HAP-1 (cell line): ENCODE measurements at regions not wholly inside any gene's neighbourhood (a gene's known extent, or its start where the extent isn't known, plus 50 kb on each side); places are given as distances from the start of the nearest gene placed in this dataset.

Source experiments
- DNase-seq, 2 experiments: peaks; one replicate each; pipeline ENCODE4 v3.0.0-alpha.2; 2016 to 2020; ENCODE audit warnings: low spot score in 2 of 2
- H3K27me3 ChIP-seq: fragments of 250-450 bp; sonication (Bioruptor Pico); 2 replicates; pipeline ENCODE4 v1.5.1; 2020; ENCODE audit warnings: low read depth, mild to moderate bottlenecking, moderate library complexity
- H3K36me3 ChIP-seq: fragments of 250-450 bp; sonication (Bioruptor Pico); replicated peaks from 2 replicates; pipeline ENCODE4 v1.5.1; 2020; ENCODE audit warnings: mild to moderate bottlenecking
- H3K4me1 ChIP-seq: fragments of 250-450 bp; sonication (Bioruptor Pico); 2 replicates; pipeline ENCODE4 v1.5.1; 2020; ENCODE audit warnings: mild to moderate bottlenecking
- H3K4me3 ChIP-seq: fragments of 250-450 bp; sonication (Bioruptor Pico); 2 replicates; pipeline ENCODE4 v1.5.1; 2020; ENCODE audit warnings: mild to moderate bottlenecking, moderate library complexity
- H3K9me3 ChIP-seq: fragments of 250-450 bp; sonication (Bioruptor Pico); 2 replicates; pipeline ENCODE4 v1.5.1; 2020; ENCODE audit warnings: mild to moderate bottlenecking, moderate library complexity
- in situ Hi-C: fragments of 300-500 bp; cut with MboI; formaldehyde crosslinking; loops from 3 replicates; pipeline ENCODE4 v1.14.3; 2020; ENCODE audit warnings: low sequenced_read_pairs, inconsistent platforms, mixed read lengths

GRCh38 chr9:109710830-109711229, 69.2 kb upstream of the PALM2AKAP2 start:
- Histone ChIP-seq H3K27me3 (no peaks in the 10 kb centered on the region), H3K36me3 (no peaks in the 10 kb centered on the region), H3K4me1 (no peaks in the 10 kb centered on the region), H3K4me3 (no peak overlapping the region), H3K9me3 (no peaks in the 10 kb centered on the region)
- in situ Hi-C loops: no loop called here
- DNase-seq: no peak

DNA sequence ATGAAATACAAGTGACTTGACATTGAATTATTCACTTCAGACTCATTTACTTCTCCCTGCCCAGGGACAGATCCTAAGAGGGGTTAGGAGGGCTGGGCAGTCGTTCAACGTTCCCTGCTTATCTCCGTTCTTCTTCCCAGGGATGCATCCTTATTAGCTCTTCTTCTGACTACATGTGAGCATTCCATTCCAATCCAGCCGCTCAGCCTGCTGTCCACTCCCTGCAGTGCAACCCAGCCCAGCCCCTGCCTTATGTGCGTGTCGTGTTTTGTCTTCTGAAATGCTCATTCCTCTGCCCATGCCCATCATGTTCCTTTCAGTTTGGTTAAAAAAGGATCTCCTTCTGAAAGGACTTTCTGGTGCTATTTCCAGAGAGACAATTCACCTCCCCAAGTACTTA, 64.7 kb upstream of the PALM2AKAP2 start:
- H3K4me3 ChIP-seq: no peak overlapping the region
- in situ Hi-C loops: no loop called here
- no peaks in the 10 kb centered on the region for H3K27me3 ChIP-seq
- H3K9me3 ChIP-seq: no peaks in the 10 kb centered on the region
- H3K36me3 ChIP-seq: no peaks in the 10 kb centered on the region
- H3K4me1 ChIP-seq: no peaks in the 10 kb centered on the region
- no peak for DNase-seq

DNA sequence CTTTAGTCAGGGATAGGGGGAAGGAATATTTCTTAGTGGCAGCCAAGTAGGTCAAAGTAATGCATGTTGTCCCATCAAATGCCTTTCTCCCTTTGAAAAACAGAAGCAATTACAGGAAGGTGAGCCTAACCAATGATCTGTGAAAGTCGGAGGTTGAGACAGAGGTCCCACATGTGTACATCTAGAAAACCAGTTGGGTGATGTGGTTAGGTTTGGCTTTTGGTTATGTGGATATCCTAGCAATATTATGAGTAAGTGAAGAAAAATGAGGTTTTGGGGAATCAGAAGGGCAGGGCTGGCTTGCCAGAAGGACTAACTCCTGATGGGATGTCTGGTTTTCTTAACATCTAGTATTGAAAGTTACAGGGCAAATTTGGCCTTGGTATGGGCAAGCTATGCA, 63.4 kb upstream of the PALM2AKAP2 start:
- no peaks in the 10 kb centered on the region for H3K36me3 ChIP-seq
- in situ Hi-C loops: no loop called here
- no peaks in the 10 kb centered on the region for H3K4me1 ChIP-seq
- no peaks in the 10 kb centered on the region for H3K9me3 ChIP-seq
- DNase-seq: no peak
- no peaks in the 10 kb centered on the region for H3K27me3 ChIP-seq
- H3K4me3 ChIP-seq: no peak overlapping the region

GRCh38 chr9:109717342-109717741, 62.7 kb upstream of the PALM2AKAP2 start:
- Histone ChIP-seq H3K36me3 (no peaks in the 10 kb centered on the region), H3K4me1 (no peaks in the 10 kb centered on the region), H3K4me3 (no peak overlapping the region), H3K9me3 (no peaks in the 10 kb centered on the region), H3K27me3 (no peaks in the 10 kb centered on the region)
- in situ Hi-C loops: no loop called here
- no peak for DNase-seq

- Histone ChIP-seq H3K9me3 (no peaks in the 10 kb centered on the region), H3K36me3 (no peaks in the 10 kb centered on the region), H3K27me3 (no peaks in the 10 kb centered on the region), H3K4me1 (no peaks in the 10 kb centered on the region), H3K4me3 (no peak overlapping the region)
- no peak for DNase-seq
- in situ Hi-C loops: no loop called here
These were observed 61.1 kb upstream of the PALM2AKAP2 start for GRCh38 chr9:109718861-109719260.

DNA sequence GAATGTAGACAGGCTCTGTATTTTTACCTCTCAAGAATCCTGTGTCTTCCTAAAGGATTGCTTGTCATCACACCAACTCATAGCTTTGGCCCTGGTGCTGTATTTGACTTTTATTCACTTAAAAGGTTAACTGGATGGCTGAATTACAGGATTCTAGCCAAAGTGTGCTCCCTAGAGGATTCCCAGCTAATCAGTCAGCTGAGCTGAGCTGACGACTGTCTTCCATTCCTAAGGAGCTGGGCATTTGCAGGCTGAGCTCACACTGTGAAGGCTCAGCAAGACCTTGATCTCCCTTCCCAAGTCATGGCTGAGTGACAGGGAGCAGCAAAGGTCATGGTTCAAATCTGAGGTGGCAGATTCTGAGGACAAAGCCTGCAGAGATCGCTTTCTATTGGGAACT, 59.0 kb upstream of the PALM2AKAP2 start:
- no peak for DNase-seq
- in situ Hi-C loops: no loop called here

GRCh38 chr9:109722007-109722406, 58.0 kb upstream of the PALM2AKAP2 start:
- no peaks in the 10 kb centered on the region for H3K9me3 ChIP-seq
- no peak overlapping the region for H3K4me3 ChIP-seq
- no peaks in the 10 kb centered on the region for H3K36me3 ChIP-seq
- no peak for DNase-seq
- H3K27me3 ChIP-seq: no peaks in the 10 kb centered on the region
- in situ Hi-C loops: no loop called here
- no peaks in the 10 kb centered on the region for H3K4me1 ChIP-seq

More for the DNA sequence above, 59.0 kb upstream of the PALM2AKAP2 start:
- no peaks in the 10 kb centered on the region for H3K4me1 ChIP-seq
- H3K4me3 ChIP-seq: no peak overlapping the region
- H3K9me3 ChIP-seq: no peaks in the 10 kb centered on the region
- no peaks in the 10 kb centered on the region for H3K36me3 ChIP-seq
- H3K27me3 ChIP-seq: no peaks in the 10 kb centered on the region

GRCh38 chr9:109723781-109724180, 56.2 kb upstream of the PALM2AKAP2 start:
- H3K36me3 ChIP-seq: no peaks in the 10 kb centered on the region
- H3K27me3 ChIP-seq: no peaks in the 10 kb centered on the region
- no peaks in the 10 kb centered on the region for H3K9me3 ChIP-seq
- DNase-seq: no peak
- in situ Hi-C loops: no loop called here
- H3K4me1 ChIP-seq: no peaks in the 10 kb centered on the region
- H3K4me3 ChIP-seq: no peak overlapping the region

- H3K9me3 ChIP-seq: no peaks in the 10 kb centered on the region
- no peaks in the 10 kb centered on the region for H3K27me3 ChIP-seq
- no peak overlapping the region for H3K4me3 ChIP-seq
- DNase-seq: no peak
- no peaks in the 10 kb centered on the region for H3K4me1 ChIP-seq
- in situ Hi-C loops: no loop called here
- no peaks in the 10 kb centered on the region for H3K36me3 ChIP-seq
These were observed 54.5 kb upstream of the PALM2AKAP2 start for GRCh38 chr9:109725460-109725859.

DNA sequence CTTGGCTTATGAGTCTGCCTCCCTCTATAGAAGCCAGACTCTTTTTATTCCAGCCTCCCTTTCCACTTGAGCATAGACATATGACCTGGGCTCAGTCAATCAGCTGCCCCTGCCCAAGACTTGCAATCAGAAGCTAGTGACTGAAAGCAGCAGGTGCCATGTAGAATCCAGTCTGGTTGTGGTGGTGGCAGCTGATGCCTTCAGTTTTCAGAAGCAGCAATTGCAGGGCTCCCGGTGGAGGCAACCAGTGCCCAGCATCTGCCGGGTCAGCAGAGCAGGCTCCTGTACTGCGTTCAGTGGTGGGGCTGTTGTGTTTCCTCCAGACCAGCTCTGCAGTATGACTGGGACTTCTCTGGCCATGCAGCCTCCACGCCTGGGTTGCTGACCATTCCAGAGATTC, 53.9 kb upstream of the PALM2AKAP2 start:
- H3K9me3 ChIP-seq: no peaks in the 10 kb centered on the region
- in situ Hi-C loops: no loop called here
- H3K4me3 ChIP-seq: no peak overlapping the region
- DNase-seq: no peak
- no peaks in the 10 kb centered on the region for H3K36me3 ChIP-seq
- H3K27me3 ChIP-seq: no peaks in the 10 kb centered on the region
- H3K4me1 ChIP-seq: no peaks in the 10 kb centered on the region

DNA sequence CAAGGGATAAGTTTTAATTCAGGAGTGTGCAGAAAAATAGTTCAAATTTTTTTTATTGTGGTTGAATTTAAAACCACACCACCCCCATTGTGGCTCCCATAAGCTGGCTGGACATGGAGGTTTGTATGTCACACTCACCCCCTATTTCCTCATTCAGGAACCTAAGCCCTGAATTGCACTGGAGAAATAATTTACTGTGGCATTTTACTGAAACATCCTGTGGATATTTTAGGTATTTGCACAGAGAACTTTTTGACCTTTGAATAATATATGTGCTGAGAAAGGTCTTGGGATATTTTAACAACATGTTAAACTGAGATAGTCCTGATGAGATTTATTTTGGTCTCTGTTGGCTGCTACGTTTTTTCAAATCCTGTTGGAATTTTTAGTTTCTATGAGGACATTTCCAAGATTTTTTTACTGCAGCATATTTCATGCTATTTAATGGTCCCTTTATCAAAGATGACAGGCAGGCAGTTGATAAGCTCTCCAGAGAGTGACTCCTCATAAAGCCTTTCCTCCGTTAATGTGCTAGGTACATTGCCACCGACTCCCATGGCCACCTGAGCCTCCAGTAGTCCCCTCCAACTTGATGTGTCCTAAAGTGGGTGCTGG, 51.2 kb upstream of the PALM2AKAP2 start:
- Histone ChIP-seq H3K4me1 (no peaks in the 10 kb centered on the region), H3K9me3 (no peaks in the 10 kb centered on the region), H3K36me3 (no peaks in the 10 kb centered on the region), H3K4me3 (no peak overlapping the region), H3K27me3 (no peaks in the 10 kb centered on the region)
- in situ Hi-C loops: no loop called here
- no peak for DNase-seq

GRCh38 chr9:109729513-109729912, 50.5 kb upstream of the PALM2AKAP2 start:
- no peaks in the 10 kb centered on the region for H3K36me3 ChIP-seq
- H3K27me3 ChIP-seq: no peaks in the 10 kb centered on the region
- in situ Hi-C loops: no loop called here
- H3K9me3 ChIP-seq: no peaks in the 10 kb centered on the region
- no peak overlapping the region for H3K4me3 ChIP-seq
- no peaks in the 10 kb centered on the region for H3K4me1 ChIP-seq
- DNase-seq: no peak
